GM18861 (cell line): ENCODE measurements at regions not wholly inside any gene's neighbourhood (a gene's known extent, or its start where the extent isn't known, plus 50 kb on each side); places are given as distances from the start of the nearest gene placed in this dataset.

ENCODE experiments used
- ATAC-seq: cut with Tn5 transposase; IDR thresholded peaks from one replicate; pipeline ENCODE4 v1.9.1; 2021; ENCODE audit not compliant: unreplicated experiment

DNA sequence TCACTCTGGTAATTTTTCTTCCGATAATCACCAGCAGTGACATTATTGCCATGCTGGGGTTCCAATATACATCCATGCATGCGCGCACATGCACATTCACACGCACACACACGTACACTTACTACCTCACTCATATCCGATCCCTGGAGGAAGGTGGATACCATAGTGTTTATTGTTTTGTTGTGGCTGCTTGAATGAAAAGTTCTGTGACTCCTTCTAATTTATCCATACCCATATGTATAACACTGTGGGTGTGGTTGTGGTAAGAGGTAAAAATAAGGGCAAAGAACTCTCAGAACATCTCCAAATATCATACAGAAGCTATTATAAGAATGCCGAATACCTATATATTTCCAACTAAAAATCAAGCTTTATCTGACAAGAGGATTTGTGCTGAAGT lies 407.8 kb upstream of the PODXL start:
- no peak for ATAC-seq

DNA sequence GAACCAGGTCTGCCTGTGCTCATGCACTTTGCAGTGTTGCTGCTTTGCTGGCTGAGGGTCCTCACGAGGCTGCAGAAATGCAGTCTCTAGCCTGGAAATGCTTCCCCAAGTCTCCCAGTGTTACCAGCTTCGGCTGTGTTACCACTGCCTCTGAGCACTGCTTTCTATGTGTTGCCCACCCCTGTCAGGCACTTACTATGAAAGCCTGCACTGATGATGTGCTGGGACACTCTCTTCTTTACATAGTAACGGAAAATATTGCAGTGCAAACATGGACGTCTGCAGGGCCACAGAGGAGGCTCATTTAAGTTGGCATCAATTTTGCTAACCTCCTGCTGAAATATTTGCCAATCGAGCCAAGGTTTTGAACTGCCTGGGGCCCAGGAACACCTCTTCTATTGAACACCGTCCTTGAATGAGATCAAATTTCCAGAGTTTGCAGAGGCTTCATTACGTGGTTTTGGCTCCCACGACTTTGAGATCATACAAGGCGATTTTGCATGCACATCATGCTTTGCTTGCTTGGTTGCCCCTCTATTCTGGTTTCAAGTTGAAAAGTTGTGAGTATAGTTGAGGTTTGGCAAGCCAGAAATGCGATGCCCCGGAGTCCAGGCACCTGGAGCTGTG lies 404.7 kb upstream of the PODXL start:
- no peak for ATAC-seq

DNA sequence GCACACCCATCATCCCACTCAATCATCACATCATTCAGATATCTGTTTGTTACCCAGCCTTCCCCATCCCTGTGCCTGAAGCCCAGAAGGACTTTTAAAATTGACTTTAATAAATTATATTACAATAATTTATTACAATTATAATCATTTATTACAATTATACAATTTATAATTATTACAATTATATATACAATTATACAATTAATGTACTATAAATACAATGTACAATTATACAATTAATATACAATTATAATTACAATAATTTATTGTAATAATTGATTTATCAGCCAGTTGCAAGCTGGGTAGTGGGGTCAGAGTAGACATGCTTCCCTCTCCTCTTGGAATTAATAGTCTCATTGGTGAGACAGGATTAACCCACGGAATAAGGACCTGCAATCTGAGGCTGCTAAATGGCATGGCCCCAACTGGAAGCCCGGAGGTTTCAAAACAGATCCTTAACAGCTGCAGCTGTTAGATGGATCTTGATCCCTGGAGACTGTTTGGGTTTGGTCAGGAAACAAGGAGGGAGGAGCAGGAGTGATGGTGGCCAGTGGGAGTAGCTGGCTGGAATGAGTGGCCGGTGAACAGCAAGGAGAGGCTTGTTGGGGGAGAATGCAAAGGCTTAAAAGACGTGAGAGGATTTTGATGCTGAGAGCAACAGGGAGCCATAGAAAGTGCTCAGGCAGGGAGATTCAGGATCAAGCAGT lies 402.8 kb upstream of the PODXL start:
- no peak for ATAC-seq

GRCh38 chr7:131957338-131958020 lies 401.1 kb upstream of the PODXL start:
- ATAC-seq = no peak

DNA sequence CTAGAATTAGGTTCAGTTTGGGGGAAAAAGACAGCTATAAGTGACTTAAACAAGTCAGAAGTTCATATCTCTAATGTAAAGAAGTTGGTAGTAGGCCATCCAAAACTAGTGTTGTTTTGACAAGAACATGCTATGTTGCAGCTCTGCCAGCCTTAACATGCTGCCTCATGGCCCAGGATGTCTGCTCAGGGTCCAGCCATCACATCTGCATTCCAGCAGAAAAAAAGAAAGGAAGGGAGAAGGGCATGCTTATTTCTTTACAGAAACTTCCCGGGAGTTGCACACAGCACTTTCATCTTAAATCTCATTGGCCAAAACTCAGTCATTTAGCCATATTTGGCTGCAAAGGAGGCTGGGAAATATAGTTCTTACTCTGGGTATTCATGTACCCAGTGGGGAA lies 400.4 kb upstream of the PODXL start:
- no peak for ATAC-seq

- ATAC-seq = no peak
Measured at GRCh38 chr7:131955679-131956078, 399.3 kb upstream of the PODXL start.

- no peak for ATAC-seq
Measured at GRCh38 chr7:131953184-131953583, 396.8 kb upstream of the PODXL start.

- no peak for ATAC-seq
Measured at GRCh38 chr7:131952365-131952764, 395.9 kb upstream of the PODXL start.

GRCh38 chr7:131950758-131951157 lies 394.3 kb upstream of the PODXL start:
- ATAC-seq = no peak

DNA sequence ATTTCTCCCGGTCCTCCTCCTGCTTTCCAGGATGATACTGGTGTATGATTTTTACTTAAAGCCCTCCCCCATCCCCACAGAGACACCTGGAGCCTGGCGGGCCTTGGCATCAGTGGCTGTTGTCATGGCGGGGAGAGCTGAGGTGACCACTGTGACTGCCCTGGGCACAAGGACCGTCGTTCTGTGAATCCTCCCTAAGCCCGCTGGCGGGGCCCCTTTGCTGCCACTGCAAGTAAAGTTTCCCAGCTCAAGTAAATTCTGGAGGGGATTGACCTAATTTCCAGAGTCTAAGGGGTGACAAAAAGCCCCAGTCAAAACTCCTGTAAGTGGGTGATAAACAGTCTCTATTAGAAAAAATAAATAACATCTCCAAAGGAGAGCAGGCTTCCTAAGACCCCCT lies 393.2 kb upstream of the PODXL start:
- no peak for ATAC-seq

GRCh38 chr7:131948434-131949053 lies 392.1 kb upstream of the PODXL start:
- no peak for ATAC-seq

- ATAC-seq = no peak
Measured at GRCh38 chr7:131947661-131948060, 391.2 kb upstream of the PODXL start.

DNA sequence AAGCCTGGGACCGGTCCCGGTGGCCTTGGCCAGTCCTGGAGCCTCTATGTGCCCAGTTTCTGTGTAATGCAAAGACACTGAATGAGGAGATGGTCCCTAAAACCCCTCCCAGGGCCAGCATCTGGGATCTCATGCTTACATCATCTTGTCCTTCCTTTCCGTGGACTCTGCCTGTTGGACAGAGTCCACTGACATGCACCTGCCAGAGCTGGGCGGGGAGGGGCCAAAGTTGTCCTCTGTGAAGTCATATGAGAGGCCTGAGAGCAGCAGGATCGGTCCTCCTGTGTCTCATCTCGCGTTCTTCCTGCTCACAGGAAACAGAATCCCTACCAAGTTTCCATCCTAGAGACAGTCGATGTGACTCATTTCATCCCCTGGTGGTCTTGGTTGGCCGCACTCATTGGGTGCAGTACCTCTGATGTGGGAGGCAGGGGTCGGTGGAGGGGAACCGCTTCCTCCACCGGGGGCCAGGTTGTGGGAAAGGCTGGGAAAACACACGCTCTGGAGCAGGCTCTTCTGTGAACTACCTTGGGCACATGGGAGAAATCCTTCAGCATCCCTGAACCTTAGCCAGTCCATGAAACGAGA lies 389.6 kb upstream of the PODXL start:
- no peak for ATAC-seq

DNA sequence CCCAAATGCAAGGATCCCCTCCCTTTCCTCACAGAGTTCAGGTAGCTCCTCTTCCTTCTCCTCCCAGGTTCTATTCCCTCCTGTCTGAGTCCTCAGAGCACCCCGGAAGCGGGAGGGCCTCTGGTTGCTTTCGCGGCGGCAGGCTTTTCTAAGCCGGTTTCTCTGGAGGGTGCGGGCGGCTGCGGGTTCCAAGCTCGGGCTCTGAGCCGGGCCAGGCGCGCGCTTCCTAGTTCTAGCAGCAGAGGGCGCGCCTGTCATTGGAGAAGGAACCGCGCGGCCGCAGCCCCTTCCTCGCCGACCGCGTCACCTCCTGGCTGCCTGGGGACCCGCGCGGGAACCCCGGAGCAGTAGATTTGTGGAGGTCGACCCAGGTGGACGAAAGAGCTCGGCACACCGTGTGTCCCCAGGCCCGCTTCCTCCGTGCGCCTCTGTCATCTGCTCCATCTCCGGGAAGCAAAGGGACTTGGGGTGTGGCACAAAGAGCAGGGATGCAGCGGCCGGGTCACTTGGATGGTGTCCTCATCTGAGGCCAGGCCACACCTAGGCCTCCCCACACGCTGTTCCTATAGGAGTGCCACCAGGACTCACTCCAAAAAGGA lies 389.0 kb upstream of the PODXL start:
- no peak for ATAC-seq

DNA sequence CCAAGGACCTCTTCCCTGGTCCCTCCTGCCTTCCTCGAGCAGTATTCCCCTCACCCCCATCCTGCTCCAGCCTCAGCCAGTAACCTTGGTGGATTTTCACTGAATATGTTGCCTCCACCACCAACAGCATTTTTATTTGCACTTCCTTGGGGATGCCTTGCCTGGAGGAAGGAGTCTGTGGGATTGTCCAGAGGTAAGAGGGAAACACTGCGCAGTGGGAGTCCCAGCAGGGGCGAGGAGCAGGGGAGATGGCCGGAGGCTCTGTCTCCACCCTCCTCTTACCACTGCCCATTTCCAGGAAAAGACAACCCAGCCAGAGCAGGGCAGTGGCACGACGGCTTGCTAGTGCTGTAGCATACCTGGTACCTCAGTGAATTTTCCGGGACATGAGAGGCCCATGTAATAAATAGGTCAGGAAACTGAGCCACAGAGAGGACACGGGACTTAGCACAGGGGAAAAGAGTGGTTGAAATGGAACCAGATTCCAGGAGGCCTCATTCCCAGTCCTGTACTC lies 388.2 kb upstream of the PODXL start:
- ATAC-seq = no peak

DNA sequence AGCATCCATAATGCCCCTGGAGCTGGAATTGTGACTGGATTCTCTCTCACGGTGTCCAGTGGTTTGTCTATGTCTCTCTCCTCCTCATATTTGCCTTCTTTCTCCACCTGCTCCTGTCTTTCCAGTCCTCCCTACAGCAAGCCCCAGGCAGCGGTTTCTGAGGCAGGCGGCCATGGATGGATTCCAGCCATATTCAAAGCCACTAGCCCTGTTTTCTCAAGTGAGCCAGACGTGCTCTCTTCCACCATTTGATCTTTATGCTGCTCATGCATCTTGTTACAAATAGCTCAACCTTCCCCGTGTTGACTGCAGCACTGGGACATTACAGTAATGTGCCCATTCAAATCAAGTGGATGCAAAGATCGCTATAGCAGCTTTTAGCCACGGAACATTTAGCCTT lies 387.2 kb upstream of the PODXL start:
- no peak for ATAC-seq

- ATAC-seq = no peak
Measured at GRCh38 chr7:131943211-131943610, 386.8 kb upstream of the PODXL start.

DNA sequence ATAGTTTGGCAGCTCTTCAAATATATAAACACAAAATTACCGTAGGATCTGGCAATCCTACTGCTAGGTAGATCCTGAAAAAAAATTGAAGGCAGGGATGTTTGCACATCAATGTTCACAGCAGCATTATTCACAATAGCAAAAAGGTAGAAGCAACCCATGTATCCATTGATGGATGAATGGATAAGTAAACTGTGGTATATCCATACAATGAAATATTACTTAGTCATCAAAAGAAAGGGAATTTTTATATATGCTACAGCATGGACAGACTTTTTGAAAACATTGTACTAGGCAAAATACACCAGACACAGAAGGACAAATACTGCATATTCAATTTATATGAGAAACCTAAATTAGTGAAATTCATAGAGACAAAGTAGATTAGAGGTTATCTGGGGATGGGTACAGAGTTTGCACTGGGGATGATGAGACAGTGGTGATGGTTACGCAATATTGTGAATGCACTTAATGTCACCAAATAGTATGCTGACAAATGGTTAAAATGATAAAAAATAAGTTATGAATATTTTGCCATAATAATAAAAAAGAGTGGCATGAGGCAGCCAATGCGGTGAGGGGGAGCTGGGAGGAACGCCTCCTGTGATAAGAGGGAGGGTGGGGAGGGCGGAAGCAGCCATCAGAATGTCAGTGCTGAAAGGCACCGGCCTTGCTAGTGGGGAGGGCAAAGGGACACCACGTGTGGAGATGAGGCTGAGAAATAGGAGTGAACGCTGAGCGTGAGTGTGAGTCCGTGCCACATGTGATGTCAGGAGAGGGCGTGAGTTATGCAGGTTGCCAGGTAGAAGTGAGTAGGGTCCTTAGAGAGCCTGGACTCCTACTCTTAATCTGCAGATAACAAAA lies 386.1 kb upstream of the PODXL start:
- ATAC-seq = no peak

DNA sequence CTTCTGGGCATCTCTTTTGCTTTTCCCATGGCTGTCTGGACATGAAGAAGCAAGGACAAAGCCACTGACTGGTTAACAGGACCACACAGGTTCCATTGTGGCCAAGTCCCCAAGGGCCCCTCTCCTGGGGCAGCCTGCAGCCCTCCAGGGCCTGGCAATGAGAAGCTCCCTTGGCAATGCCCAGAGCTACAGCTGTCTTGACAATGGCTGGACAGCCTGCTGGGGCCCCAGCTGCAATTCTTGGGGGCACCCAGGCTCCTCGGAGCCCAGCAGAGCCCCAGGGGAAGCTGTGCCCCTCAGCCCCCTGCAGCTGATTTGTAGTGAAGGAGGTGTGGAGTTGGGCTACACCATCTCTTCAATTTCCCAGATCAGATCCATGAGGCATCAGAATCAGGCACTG lies 384.9 kb upstream of the PODXL start:
- ATAC-seq = no peak

DNA sequence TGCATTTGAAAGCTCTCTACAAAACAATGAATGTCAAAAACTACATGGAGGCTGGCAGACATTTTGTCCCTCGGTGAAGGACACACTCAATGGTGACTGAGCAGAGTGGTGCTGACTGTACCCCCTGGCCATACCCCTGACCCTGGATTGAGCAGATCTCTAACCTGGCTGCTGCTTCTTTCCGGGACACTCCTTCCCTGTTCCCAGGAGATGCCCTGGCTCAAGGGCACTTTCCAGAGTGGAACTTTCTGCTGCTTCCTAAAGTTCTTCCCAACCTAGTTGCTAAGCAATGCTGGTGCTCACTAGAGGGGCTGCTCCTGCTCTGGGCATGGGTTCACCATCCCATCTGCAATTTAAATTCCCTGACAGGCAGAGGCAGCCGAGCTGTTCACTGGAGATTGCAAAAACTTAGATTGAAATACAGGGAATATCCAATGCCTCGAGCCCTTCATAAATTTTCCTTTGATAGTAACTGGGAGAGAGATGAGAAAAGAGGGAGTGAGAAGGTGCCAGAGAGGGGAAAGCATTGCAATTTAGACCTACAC lies 384.3 kb upstream of the PODXL start:
- no peak for ATAC-seq
